Stimulated activated effector memory CD8-positive, alpha-beta T cell treated with anti-CD3 and anti-CD28 coated beads, Interleukin-12 subunit alpha, Interleukin-12 subunit beta, amount 100 ng/mL, for 72 hours (primary cell): ENCODE measurements at regions not wholly inside any gene's neighbourhood (a gene's known extent, or its start where the extent isn't known, plus 50 kb on each side); places are given as distances from the start of the nearest gene placed in this dataset.
"Not testable (repeated sequence)": the region's sequence is repeated elsewhere in the genome, so short reads cannot be mapped to it uniquely, and the experiment has no call there.

Source experiments
- ATAC-seq: fragments of 150-1000 bp; cut with Tn5 transposase; 2 replicates; pipeline ENCODE4 v1.10.0; 2021
- DNase-seq, 2 donors: peaks; one replicate each; pipeline ENCODE4 v3.0.0; 2021 to 2022; ENCODE audit warnings: low spot score in 2 of 2
- H3K27ac Mint-ChIP-seq: one replicate; pipeline ENCODE4 v1.8.0; 2022; ENCODE audit warnings: mild to moderate bottlenecking, mixed read lengths
- H3K36me3 Mint-ChIP-seq: one replicate; pipeline ENCODE4 v1.8.0; 2022; ENCODE audit warnings: mild to moderate bottlenecking, mixed read lengths
- H3K4me1 Mint-ChIP-seq: one replicate; pipeline ENCODE4 v1.8.0; 2022; ENCODE audit warnings: mixed read lengths
- H3K4me3 Mint-ChIP-seq: one replicate; pipeline ENCODE4 v1.8.0; 2022; ENCODE audit warnings: mild to moderate bottlenecking, mixed read lengths
- H3K9me3 Mint-ChIP-seq: one replicate; pipeline ENCODE4 v1.8.0; 2022; ENCODE audit warnings: mixed read lengths

GRCh38 chr4:181857471-181857870 lies 385.7 kb upstream of the TENM3 start:
- not testable (repeated sequence) for ATAC-seq, DNase-seq, H3K36me3 Mint-ChIP-seq, H3K4me3 Mint-ChIP-seq, H3K4me1 Mint-ChIP-seq, H3K27ac Mint-ChIP-seq
- H3K9me3 Mint-ChIP-seq = peaks cover 19% of the 10 kb centered on the region

GRCh38 chr4:181858741-181859140 lies 384.5 kb upstream of the TENM3 start:
- Mint-ChIP-seq H3K27ac (no peak overlapping the region), H3K9me3 (peaks cover 19% of the 10 kb centered on the region), H3K4me3 (no peak overlapping the region), H3K4me1 (no peaks in the 10 kb centered on the region), H3K36me3 (no peaks in the 10 kb centered on the region)
- DNase-seq = no peak
- ATAC-seq = no peak

- DNase-seq = no peak
- ATAC-seq = no peak
- Mint-ChIP-seq H3K9me3 (peaks cover 21% of the 10 kb centered on the region), H3K27ac (no peak overlapping the region), H3K4me1 (no peaks in the 10 kb centered on the region), H3K36me3 (no peaks in the 10 kb centered on the region), H3K4me3 (no peak overlapping the region)
These were observed 383.8 kb upstream of the TENM3 start for GRCh38 chr4:181859439-181859838.

GRCh38 chr4:181860157-181860556 lies 383.0 kb upstream of the TENM3 start:
- H3K4me3 Mint-ChIP-seq = no peak overlapping the region
- H3K9me3 Mint-ChIP-seq = peaks cover 18% of the 10 kb centered on the region
- ATAC-seq = no peak
- DNase-seq = no peak
- no peaks in the 10 kb centered on the region for H3K4me1 Mint-ChIP-seq
- H3K36me3 Mint-ChIP-seq = no peaks in the 10 kb centered on the region
- no peak overlapping the region for H3K27ac Mint-ChIP-seq

- Mint-ChIP-seq H3K4me3 (no peak overlapping the region), H3K9me3 (peaks cover 14% of the 10 kb centered on the region), H3K36me3 (no peaks in the 10 kb centered on the region), H3K27ac (no peak overlapping the region), H3K4me1 (no peaks in the 10 kb centered on the region)
- ATAC-seq = no peak
- DNase-seq = no peak
These were observed 382.5 kb upstream of the TENM3 start for GRCh38 chr4:181860668-181861067.

GRCh38 chr4:181863856-181864255 lies 379.3 kb upstream of the TENM3 start:
- no peak for ATAC-seq
- no peak for DNase-seq
- no peak overlapping the region for H3K4me3 Mint-ChIP-seq
- H3K9me3 Mint-ChIP-seq = peaks cover 12% of the 10 kb centered on the region
- H3K27ac Mint-ChIP-seq = no peak overlapping the region
- H3K36me3 Mint-ChIP-seq = no peaks in the 10 kb centered on the region
- H3K4me1 Mint-ChIP-seq = no peaks in the 10 kb centered on the region

- H3K4me3 Mint-ChIP-seq = no peak overlapping the region
- H3K9me3 Mint-ChIP-seq = peaks cover 6% of the 10 kb centered on the region
- ATAC-seq (no peak), DNase-seq (no peak)
- no peaks in the 10 kb centered on the region for H3K4me1 Mint-ChIP-seq
- H3K27ac Mint-ChIP-seq = no peak overlapping the region
- no peaks in the 10 kb centered on the region for H3K36me3 Mint-ChIP-seq
These were observed 372.9 kb upstream of the TENM3 start for GRCh38 chr4:181870326-181870725.

GRCh38 chr4:181874602-181875001 lies 368.6 kb upstream of the TENM3 start:
- DNase-seq = no peak
- H3K9me3 Mint-ChIP-seq = peaks cover 6% of the 10 kb centered on the region
- no peaks in the 10 kb centered on the region for H3K36me3 Mint-ChIP-seq
- no peak overlapping the region for H3K27ac Mint-ChIP-seq
- no peaks in the 10 kb centered on the region for H3K4me1 Mint-ChIP-seq
- no peak for ATAC-seq
- no peak overlapping the region for H3K4me3 Mint-ChIP-seq

- no peak overlapping the region for H3K27ac Mint-ChIP-seq
- no peaks in the 10 kb centered on the region for H3K4me1 Mint-ChIP-seq
These were observed 365.8 kb upstream of the TENM3 start for GRCh38 chr4:181877329-181877848.

GRCh38 chr4:181890031-181890430 lies 353.2 kb upstream of the TENM3 start:
- no peak for ATAC-seq
- Mint-ChIP-seq H3K36me3 (no peaks in the 10 kb centered on the region), H3K4me3 (no peak overlapping the region), H3K9me3 (peaks cover 14% of the 10 kb centered on the region), H3K27ac (no peak overlapping the region), H3K4me1 (no peaks in the 10 kb centered on the region)
- no peak for DNase-seq

More at GRCh38 chr4:181877329-181877848, 365.8 kb upstream of the TENM3 start:
- Mint-ChIP-seq H3K9me3 (peaks cover 6% of the 10 kb centered on the region), H3K36me3 (no peaks in the 10 kb centered on the region), H3K4me3 (no peak overlapping the region)
- DNase-seq = no peak
- no peak for ATAC-seq

GRCh38 chr4:181890911-181891310 lies 352.3 kb upstream of the TENM3 start:
- H3K4me3 Mint-ChIP-seq = no peak overlapping the region
- DNase-seq = no peak
- H3K4me1 Mint-ChIP-seq = no peaks in the 10 kb centered on the region
- no peak overlapping the region for H3K27ac Mint-ChIP-seq
- H3K36me3 Mint-ChIP-seq = no peaks in the 10 kb centered on the region
- no peak for ATAC-seq
- H3K9me3 Mint-ChIP-seq = peaks cover 17% of the 10 kb centered on the region

- Mint-ChIP-seq H3K9me3 (peaks cover 18% of the 10 kb centered on the region), H3K4me1 (no peaks in the 10 kb centered on the region), H3K36me3 (no peaks in the 10 kb centered on the region), H3K27ac (no peak overlapping the region), H3K4me3 (no peak overlapping the region)
- DNase-seq = no peak
- ATAC-seq = no peak
These were observed 346.6 kb upstream of the TENM3 start for GRCh38 chr4:181896614-181897013.

GRCh38 chr4:181897935-181898334 lies 345.3 kb upstream of the TENM3 start:
- Mint-ChIP-seq H3K27ac (no peak overlapping the region), H3K4me1 (no peaks in the 10 kb centered on the region), H3K9me3 (peaks cover 21% of the 10 kb centered on the region), H3K36me3 (no peaks in the 10 kb centered on the region), H3K4me3 (no peak overlapping the region)
- no peak for DNase-seq
- no peak for ATAC-seq

- not testable (repeated sequence) for H3K36me3 Mint-ChIP-seq, H3K4me3 Mint-ChIP-seq, H3K4me1 Mint-ChIP-seq, DNase-seq, H3K27ac Mint-ChIP-seq, ATAC-seq
- peaks cover 28% of the 10 kb centered on the region for H3K9me3 Mint-ChIP-seq
These were observed 340.8 kb upstream of the TENM3 start for GRCh38 chr4:181902404-181902803.

GRCh38 chr4:181905708-181906107 lies 337.5 kb upstream of the TENM3 start:
- H3K9me3 Mint-ChIP-seq = peaks cover 23% of the 10 kb centered on the region
- H3K4me3 Mint-ChIP-seq = no peak overlapping the region
- no peaks in the 10 kb centered on the region for H3K4me1 Mint-ChIP-seq
- DNase-seq (no peak), ATAC-seq (no peak)
- no peak overlapping the region for H3K27ac Mint-ChIP-seq
- H3K36me3 Mint-ChIP-seq = no peaks in the 10 kb centered on the region

- H3K27ac Mint-ChIP-seq = no peak overlapping the region
- ATAC-seq = no peak
- DNase-seq = no peak
- H3K36me3 Mint-ChIP-seq = no peaks in the 10 kb centered on the region
- H3K4me3 Mint-ChIP-seq = no peak overlapping the region
- H3K9me3 Mint-ChIP-seq = peaks cover 25% of the 10 kb centered on the region
- no peaks in the 10 kb centered on the region for H3K4me1 Mint-ChIP-seq
These were observed 335.0 kb upstream of the TENM3 start for GRCh38 chr4:181908168-181908567.

- Mint-ChIP-seq H3K4me1 (no peaks in the 10 kb centered on the region), H3K27ac (no peak overlapping the region), H3K9me3 (peaks cover 24% of the 10 kb centered on the region), H3K4me3 (no peak overlapping the region), H3K36me3 (no peaks in the 10 kb centered on the region)
- ATAC-seq (no peak), DNase-seq (no peak)
These were observed 333.8 kb upstream of the TENM3 start for GRCh38 chr4:181909368-181909767.
